Natural killer cell (primary cell): ENCODE measurements at regions not wholly inside any gene's neighbourhood (a gene's known extent, or its start where the extent isn't known, plus 50 kb on each side); places are given as distances from the start of the nearest gene placed in this dataset.

Source experiments
- ATAC-seq, 3 donors: fragments of 150-1000 bp in 2 of 3; fragments of 200-7000 bp in 1 of 3; cut with Tn5 transposase; 1 replicate in 1 of 3; 2 replicates in 2 of 3; pipeline ENCODE4 v1.10.0; 2021; ENCODE audit warnings: mild to moderate bottlenecking in 2 of 3, moderate library complexity in 2 of 3
- DNase-seq, 2 donors: peaks; one replicate each; pipeline versions ENCODE4 v3.0.0 to v3.0.0-alpha.2; 2013 to 2021; ENCODE audit warnings: mixed read lengths in 1 of 2
- H3K27ac ChIP-seq: one replicate; pipeline ENCODE4 v1.5.1; 2013; ENCODE audit warnings: mild to moderate bottlenecking, low read length
- H3K27me3 ChIP-seq: one replicate; pipeline ENCODE4 v1.6.1; 2013; ENCODE audit warnings: low read length; ENCODE audit not compliant: control insufficient read depth, insufficient read depth
- H3K36me3 ChIP-seq: one replicate; pipeline ENCODE4 v1.6.1; 2013; ENCODE audit warnings: low read length; ENCODE audit not compliant: control insufficient read depth, insufficient read depth
- H3K4me1 ChIP-seq: one replicate; pipeline ENCODE4 v1.6.1; 2013; ENCODE audit warnings: low read length; ENCODE audit not compliant: control insufficient read depth, insufficient read depth
- H3K4me3 ChIP-seq: one replicate; pipeline ENCODE4 v1.5.1; 2013; ENCODE audit warnings: low read length
- H3K9me3 ChIP-seq: one replicate; pipeline ENCODE4 v1.6.1; 2013; ENCODE audit warnings: low read length; ENCODE audit not compliant: control insufficient read depth, insufficient read depth
- H3K27ac Mint-ChIP-seq, 2 donors: one replicate each; pipeline ENCODE4 v1.8.0; 2022; ENCODE audit warnings: mild to moderate bottlenecking in 2 of 2, mixed read lengths in 2 of 2, moderate library complexity in 1 of 2
- H3K27me3 Mint-ChIP-seq, 2 donors: one replicate each; pipeline ENCODE4 v1.8.0; 2022; ENCODE audit warnings: low read depth in 2 of 2, mixed read lengths in 2 of 2
- H3K36me3 Mint-ChIP-seq: one replicate; pipeline ENCODE4 v1.8.0; 2022; ENCODE audit warnings: mixed read lengths
- H3K4me1 Mint-ChIP-seq, 2 donors: one replicate each; pipeline ENCODE4 v1.8.0; 2022; ENCODE audit warnings: mixed read lengths in 2 of 2
- H3K4me3 Mint-ChIP-seq: one replicate; pipeline ENCODE4 v1.8.0; 2022; ENCODE audit warnings: mild to moderate bottlenecking, moderate library complexity, mixed read lengths
- H3K9me3 Mint-ChIP-seq, 2 donors: one replicate each; pipeline ENCODE4 v1.8.0; 2022; ENCODE audit warnings: mixed read lengths in 2 of 2
- WGBS: methylation state at CpG from one replicate; pipeline ENCODE4 v1.1.7; 2013; ENCODE audit warnings: missing lambda C conversion rate; ENCODE audit not compliant: insufficient coverage; 5-methylcytosine and 5-hydroxymethylcytosine counted together
- intact Hi-C: fragments of 100-400 bp; cut with micrococcal nuclease; formaldehyde crosslinking; loops from one replicate; pipeline ENCODE4 v1.14.2; 2022
- TF ChIP-seq, protein P1 (sequence below): fragments of 200-600 bp; IDR thresholded peaks from one replicate; pipeline ENCODE4 v1.8.0; 2022; ENCODE audit warnings: antibody characterized with exemption

- H3K27ac Mint-ChIP-seq = no peak overlapping the region
- no peaks in the 10 kb centered on the region for H3K36me3 ChIP-seq
- ATAC-seq = no peak
- no peaks in the 10 kb centered on the region for H3K9me3 ChIP-seq
- H3K4me3 Mint-ChIP-seq = no peak overlapping the region
- no peaks in the 10 kb centered on the region for H3K4me1 ChIP-seq
- peaks cover 3 to 5% of the 10 kb centered on the region in 2 donors for H3K9me3 Mint-ChIP-seq
- H3K4me1 Mint-ChIP-seq = no peaks in the 10 kb centered on the region
- H3K27ac ChIP-seq = no peak overlapping the region
- 93% methylated on average over 3 of the region's 3 CpGs for WGBS
- H3K27me3 Mint-ChIP-seq = no peaks in the 10 kb centered on the region
- no peaks in the 10 kb centered on the region for H3K27me3 ChIP-seq
- intact Hi-C loops = no loop called here
- no peak overlapping the region for H3K4me3 ChIP-seq
- H3K36me3 Mint-ChIP-seq = no peaks in the 10 kb centered on the region
- TF ChIP-seq, protein P1, sequence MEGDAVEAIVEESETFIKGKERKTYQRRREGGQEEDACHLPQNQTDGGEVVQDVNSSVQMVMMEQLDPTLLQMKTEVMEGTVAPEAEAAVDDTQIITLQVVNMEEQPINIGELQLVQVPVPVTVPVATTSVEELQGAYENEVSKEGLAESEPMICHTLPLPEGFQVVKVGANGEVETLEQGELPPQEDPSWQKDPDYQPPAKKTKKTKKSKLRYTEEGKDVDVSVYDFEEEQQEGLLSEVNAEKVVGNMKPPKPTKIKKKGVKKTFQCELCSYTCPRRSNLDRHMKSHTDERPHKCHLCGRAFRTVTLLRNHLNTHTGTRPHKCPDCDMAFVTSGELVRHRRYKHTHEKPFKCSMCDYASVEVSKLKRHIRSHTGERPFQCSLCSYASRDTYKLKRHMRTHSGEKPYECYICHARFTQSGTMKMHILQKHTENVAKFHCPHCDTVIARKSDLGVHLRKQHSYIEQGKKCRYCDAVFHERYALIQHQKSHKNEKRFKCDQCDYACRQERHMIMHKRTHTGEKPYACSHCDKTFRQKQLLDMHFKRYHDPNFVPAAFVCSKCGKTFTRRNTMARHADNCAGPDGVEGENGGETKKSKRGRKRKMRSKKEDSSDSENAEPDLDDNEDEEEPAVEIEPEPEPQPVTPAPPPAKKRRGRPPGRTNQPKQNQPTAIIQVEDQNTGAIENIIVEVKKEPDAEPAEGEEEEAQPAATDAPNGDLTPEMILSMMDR = no peak
- DNase-seq = no peak
Observed at GRCh38 chr16:65473699-65474098, 351.8 kb upstream of the CDH11 start.

GRCh38 chr16:65469116-65469515 is 347.3 kb upstream of the CDH11 start:
- H3K9me3 Mint-ChIP-seq = peaks cover 2 to 3% of the 10 kb centered on the region in 2 donors
- no peak overlapping the region for H3K4me3 ChIP-seq
- DNase-seq (no peak), ATAC-seq (no peak)
- H3K4me1 ChIP-seq = no peaks in the 10 kb centered on the region
- H3K27me3 ChIP-seq = no peaks in the 10 kb centered on the region
- no peaks in the 10 kb centered on the region for H3K27me3 Mint-ChIP-seq
- H3K36me3 Mint-ChIP-seq = no peaks in the 10 kb centered on the region
- no peak overlapping the region for H3K27ac Mint-ChIP-seq
- no peaks in the 10 kb centered on the region for H3K9me3 ChIP-seq
- H3K36me3 ChIP-seq = no peaks in the 10 kb centered on the region
- H3K4me1 Mint-ChIP-seq = no peaks in the 10 kb centered on the region
- TF ChIP-seq, protein P1 = no peak
- WGBS = 78% methylated on average over 1 of the region's 2 CpGs
- H3K27ac ChIP-seq = no peak overlapping the region
- H3K4me3 Mint-ChIP-seq = no peak overlapping the region
- intact Hi-C loops = no loop called here

- H3K4me3 Mint-ChIP-seq = no peak overlapping the region
- no peak overlapping the region for H3K27ac ChIP-seq
- intact Hi-C loops = no loop called here
- H3K4me1 ChIP-seq = no peaks in the 10 kb centered on the region
- H3K27ac Mint-ChIP-seq = no peak overlapping the region
- no peaks in the 10 kb centered on the region for H3K4me1 Mint-ChIP-seq
- H3K4me3 ChIP-seq = no peak overlapping the region
- no peaks in the 10 kb centered on the region for H3K36me3 ChIP-seq
- 100% methylated on average over 1 of the region's 1 CpG for WGBS
- no peak for ATAC-seq
- no peaks in the 10 kb centered on the region for H3K27me3 ChIP-seq
- no peaks in the 10 kb centered on the region for H3K36me3 Mint-ChIP-seq
- no peaks in the 10 kb centered on the region for H3K9me3 ChIP-seq
- H3K27me3 Mint-ChIP-seq = no peaks in the 10 kb centered on the region
- TF ChIP-seq, protein P1 = no peak
- no peak for DNase-seq
- H3K9me3 Mint-ChIP-seq = peaks cover 0 to 3% of the 10 kb centered on the region in 2 donors
Observed at GRCh38 chr16:65468133-65468532, 346.3 kb upstream of the CDH11 start.

- no peaks in the 10 kb centered on the region for H3K27me3 Mint-ChIP-seq
- Histone ChIP-seq H3K9me3 (no peaks in the 10 kb centered on the region), H3K27ac (no peak overlapping the region), H3K4me1 (no peaks in the 10 kb centered on the region), H3K27me3 (no peaks in the 10 kb centered on the region), H3K4me3 (no peak overlapping the region), H3K36me3 (no peaks in the 10 kb centered on the region)
- H3K9me3 Mint-ChIP-seq = peaks cover 0 to 3% of the 10 kb centered on the region in 2 donors
- DNase-seq (no peak), ATAC-seq (no peak)
- no peak overlapping the region for H3K27ac Mint-ChIP-seq
- H3K4me3 Mint-ChIP-seq = no peak overlapping the region
- no peaks in the 10 kb centered on the region for H3K36me3 Mint-ChIP-seq
- TF ChIP-seq, protein P1 = no peak
- no peaks in the 10 kb centered on the region for H3K4me1 Mint-ChIP-seq
- intact Hi-C loops = no loop called here
- 70% methylated on average over 3 of the region's 3 CpGs for WGBS
Observed at GRCh38 chr16:65463652-65464260, 341.9 kb upstream of the CDH11 start.
